Activated naive CD4-positive, alpha-beta T cell treated with anti-CD3 and anti-CD28 coated beads, Interleukin-2, amount 50 U/mL, for 24 hours (primary cell): ENCODE measurements at regions not wholly inside any gene's neighbourhood (a gene's known extent, or its start where the extent isn't known, plus 50 kb on each side); places are given as distances from the start of the nearest gene placed in this dataset.

Experiments
- H3K27ac Mint-ChIP-seq: one replicate; pipeline ENCODE4 v1.8.0; 2021; ENCODE audit warnings: mild to moderate bottlenecking, mixed read lengths
- H3K27me3 Mint-ChIP-seq: one replicate; pipeline ENCODE4 v1.8.0; 2021; ENCODE audit warnings: mixed read lengths
- H3K36me3 Mint-ChIP-seq: one replicate; pipeline ENCODE4 v1.8.0; 2021; ENCODE audit warnings: mixed read lengths
- H3K4me1 Mint-ChIP-seq: one replicate; pipeline ENCODE4 v1.8.0; 2021; ENCODE audit warnings: mixed read lengths
- H3K4me3 Mint-ChIP-seq: one replicate; pipeline ENCODE4 v1.8.0; 2021; ENCODE audit warnings: mild to moderate bottlenecking, mixed read lengths
- H3K9me3 Mint-ChIP-seq: one replicate; pipeline ENCODE4 v1.8.0; 2021; ENCODE audit warnings: mixed read lengths

DNA sequence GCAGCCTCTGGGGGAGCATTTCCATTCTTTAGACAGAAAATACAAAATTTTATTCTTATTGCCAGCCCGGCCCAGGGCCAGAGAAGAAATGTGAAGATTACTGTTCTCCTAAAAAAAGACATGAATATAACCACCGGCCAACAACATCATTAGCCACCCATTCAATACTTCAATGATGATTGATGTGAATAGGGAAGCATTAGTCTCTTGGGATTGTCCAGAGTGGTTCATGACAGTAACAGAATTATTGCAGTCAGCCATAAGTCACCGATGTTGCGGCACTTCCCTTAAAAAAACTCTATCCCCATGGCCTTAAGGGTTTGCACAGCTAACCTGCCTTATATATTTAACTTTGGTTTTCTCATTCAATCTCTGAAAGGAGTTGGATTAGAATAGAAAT is 418.7 kb downstream of the CENPC start:
- H3K4me1 Mint-ChIP-seq: no peaks in the 10 kb centered on the region
- H3K36me3 Mint-ChIP-seq: no peaks in the 10 kb centered on the region
- no peak overlapping the region for H3K27ac Mint-ChIP-seq
- H3K4me3 Mint-ChIP-seq: no peak overlapping the region
- H3K9me3 Mint-ChIP-seq: peaks cover 4% of the 10 kb centered on the region
- H3K27me3 Mint-ChIP-seq: no peaks in the 10 kb centered on the region

DNA sequence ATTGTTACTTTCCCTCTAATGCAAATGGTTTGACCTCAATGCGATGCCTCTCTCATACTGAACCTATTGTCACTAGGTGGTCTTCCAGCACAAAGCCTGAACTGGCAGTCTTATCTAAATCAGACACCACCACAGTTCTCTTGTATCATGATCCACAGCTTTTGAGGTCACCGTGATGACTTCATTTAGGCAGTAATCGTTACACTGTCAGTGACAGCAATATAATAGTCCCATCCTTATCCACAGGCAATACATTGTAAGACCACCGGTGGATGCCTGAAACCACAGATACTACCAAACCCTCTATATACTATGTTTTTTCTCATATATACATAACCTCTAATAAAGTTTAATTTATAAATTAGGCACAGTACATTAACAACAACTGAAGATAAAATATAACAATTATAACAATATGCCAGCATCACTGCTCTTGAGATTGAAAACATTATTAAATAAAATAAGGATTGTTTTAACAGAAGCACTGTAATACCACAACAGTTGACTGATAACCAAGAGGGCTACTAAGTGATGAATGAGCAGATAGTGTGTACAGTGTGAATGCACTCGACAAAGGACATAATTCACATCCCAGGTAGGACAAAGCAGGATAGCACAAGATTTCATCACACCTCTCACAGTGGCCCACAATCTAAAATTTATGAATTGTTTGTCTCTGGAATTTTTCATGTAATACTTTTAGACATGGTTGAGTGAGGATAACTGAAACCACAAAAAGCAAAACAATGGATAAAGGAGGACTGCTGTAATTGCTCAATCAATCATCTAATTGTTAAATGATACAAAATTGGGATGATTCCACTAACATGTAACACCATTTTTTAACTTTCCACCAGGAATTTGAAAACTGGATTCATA is 419.4 kb downstream of the CENPC start:
- Mint-ChIP-seq H3K4me1 (no peaks in the 10 kb centered on the region), H3K27ac (no peak overlapping the region), H3K4me3 (no peak overlapping the region), H3K27me3 (no peaks in the 10 kb centered on the region), H3K36me3 (no peaks in the 10 kb centered on the region), H3K9me3 (no peaks in the 10 kb centered on the region)

DNA sequence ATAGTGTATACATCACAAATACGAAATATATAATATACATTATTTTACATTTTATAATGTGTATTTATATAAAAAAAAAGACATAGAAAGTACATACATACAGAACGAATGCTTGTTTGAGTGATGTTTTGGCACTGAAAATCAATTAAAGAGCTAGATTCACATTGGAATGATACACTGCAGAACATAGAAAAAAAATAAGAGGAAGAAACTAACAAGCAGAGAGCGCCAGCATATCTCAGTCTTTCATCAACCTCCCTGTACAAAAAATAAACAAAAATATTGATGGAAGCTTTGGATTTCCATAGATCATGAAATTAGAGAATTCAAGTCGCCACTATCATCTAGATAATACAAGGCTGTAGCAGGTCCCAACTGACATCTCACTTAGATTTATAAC is 420.6 kb downstream of the CENPC start:
- H3K4me3 Mint-ChIP-seq: no peak overlapping the region
- H3K27ac Mint-ChIP-seq: no peak overlapping the region
- H3K9me3 Mint-ChIP-seq: no peaks in the 10 kb centered on the region

DNA sequence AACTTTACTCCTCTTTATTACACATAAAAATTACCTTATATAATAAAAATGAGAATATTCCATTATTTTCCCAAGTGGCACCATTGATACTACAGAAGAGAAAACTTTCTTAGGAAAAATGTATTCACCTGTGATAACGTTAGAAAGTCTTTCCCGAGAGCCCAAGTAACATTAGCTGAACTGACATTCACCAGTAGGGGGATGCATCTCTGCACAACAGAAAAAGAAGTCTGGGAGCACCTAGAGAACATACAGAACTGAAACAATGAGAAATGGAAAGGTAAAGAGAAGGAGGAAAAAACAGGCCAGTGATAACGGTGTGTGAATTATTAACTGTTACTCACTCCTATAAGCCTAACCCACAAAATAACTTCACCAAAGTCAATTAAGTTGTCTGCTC is 423.3 kb downstream of the CENPC start:
- Mint-ChIP-seq H3K4me3 (no peak overlapping the region), H3K4me1 (no peaks in the 10 kb centered on the region), H3K27me3 (no peaks in the 10 kb centered on the region), H3K27ac (no peak overlapping the region), H3K9me3 (no peaks in the 10 kb centered on the region), H3K36me3 (no peaks in the 10 kb centered on the region)

More for the DNA sequence above, 420.6 kb downstream of the CENPC start:
- no peaks in the 10 kb centered on the region for H3K4me1 Mint-ChIP-seq
- no peaks in the 10 kb centered on the region for H3K36me3 Mint-ChIP-seq
- H3K27me3 Mint-ChIP-seq: no peaks in the 10 kb centered on the region

DNA sequence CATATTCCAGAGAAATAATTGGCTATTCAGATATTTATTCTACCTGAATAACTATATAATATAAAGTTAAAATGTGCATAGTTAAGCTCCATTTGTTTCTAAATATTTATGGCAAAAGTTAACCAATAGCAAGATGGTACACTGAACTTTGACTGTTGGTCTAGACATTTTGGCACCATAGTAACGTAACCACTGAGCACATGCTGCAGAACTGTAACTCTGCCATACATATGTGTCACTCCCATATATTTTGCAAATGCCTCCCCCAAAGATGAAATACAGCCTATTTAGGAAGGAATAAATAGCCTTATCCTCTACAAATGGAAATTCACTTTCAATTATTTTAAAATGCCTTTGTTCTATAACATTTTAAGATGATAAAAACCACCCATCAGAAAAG is 424.9 kb downstream of the CENPC start:
- Mint-ChIP-seq H3K4me3 (no peak overlapping the region), H3K4me1 (no peaks in the 10 kb centered on the region), H3K27ac (no peak overlapping the region), H3K36me3 (no peaks in the 10 kb centered on the region), H3K27me3 (no peaks in the 10 kb centered on the region), H3K9me3 (no peaks in the 10 kb centered on the region)

DNA sequence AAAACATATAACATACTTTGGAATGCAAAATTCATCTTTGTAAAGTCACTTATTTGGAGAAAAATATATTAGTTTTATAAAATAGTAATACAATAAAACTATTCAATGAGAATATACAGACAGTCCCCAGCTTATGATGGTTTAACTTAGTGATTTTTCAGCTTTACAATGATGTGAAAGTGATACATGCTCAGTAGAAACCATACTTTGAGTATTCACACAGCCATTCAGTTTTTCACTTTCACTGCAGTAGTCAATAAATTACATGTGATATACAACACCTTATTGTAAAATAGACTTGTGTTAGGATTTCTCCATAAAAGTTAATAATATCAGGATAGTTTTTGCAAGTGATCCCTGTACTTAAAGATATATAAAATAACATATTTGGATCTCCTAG is 436.0 kb downstream of the CENPC start:
- Mint-ChIP-seq H3K9me3 (peaks cover 2% of the 10 kb centered on the region), H3K4me1 (no peaks in the 10 kb centered on the region), H3K36me3 (no peaks in the 10 kb centered on the region), H3K4me3 (no peak overlapping the region), H3K27ac (no peak overlapping the region), H3K27me3 (peaks cover 2% of the 10 kb centered on the region)

DNA sequence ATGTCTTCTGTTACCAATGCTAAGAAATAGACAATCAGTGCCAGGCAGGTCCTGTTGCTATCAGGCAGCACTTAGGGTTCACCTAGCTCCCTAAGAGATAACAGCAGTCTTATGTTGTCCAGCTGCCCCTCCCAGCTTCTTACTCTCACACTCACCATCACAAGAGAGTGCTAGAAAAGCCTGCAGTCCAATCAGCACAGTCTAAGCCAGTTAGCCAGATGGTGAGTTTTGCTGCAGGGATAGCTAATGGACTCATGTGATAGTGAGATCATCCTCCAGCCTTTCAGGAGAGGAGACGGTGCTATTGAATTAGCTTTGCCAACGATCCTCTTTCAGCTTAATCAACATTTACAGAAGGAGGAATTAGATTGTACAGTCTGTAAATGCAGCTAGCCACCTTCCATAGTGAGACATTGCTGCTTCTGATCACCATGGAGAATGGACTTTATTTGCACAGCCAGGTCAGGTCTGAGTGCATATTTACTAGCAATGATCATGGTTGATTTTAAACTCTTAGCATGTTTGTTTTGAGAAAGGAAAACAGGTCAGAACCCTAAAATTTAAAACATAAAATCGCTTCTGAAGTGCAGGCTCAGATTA is 438.3 kb downstream of the CENPC start:
- Mint-ChIP-seq H3K27ac (no peak overlapping the region), H3K9me3 (no peaks in the 10 kb centered on the region), H3K36me3 (no peaks in the 10 kb centered on the region), H3K4me3 (no peak overlapping the region), H3K27me3 (peaks cover 2% of the 10 kb centered on the region), H3K4me1 (no peaks in the 10 kb centered on the region)

DNA sequence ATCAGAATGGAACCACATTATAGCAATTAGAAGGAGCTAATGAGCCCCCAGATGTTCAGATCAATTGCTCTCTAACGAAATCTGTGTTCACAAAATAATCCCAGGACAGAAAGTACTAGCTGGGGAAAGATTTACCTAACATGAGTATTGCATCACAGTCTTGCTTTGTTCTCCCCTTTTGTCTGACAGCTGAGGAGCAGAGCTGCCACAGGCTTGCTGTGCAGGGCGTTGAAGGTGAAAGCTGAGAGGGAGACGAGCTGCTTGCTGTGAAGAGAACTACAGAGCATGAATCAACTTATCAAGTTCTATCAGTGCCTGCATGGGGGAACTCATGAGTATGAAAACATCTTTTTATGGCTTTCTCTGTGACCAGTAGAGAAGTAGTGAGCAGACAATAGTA is 441.2 kb downstream of the CENPC start:
- Mint-ChIP-seq H3K4me3 (no peak overlapping the region), H3K4me1 (no peaks in the 10 kb centered on the region), H3K36me3 (no peaks in the 10 kb centered on the region), H3K9me3 (no peaks in the 10 kb centered on the region), H3K27me3 (peaks cover 2% of the 10 kb centered on the region), H3K27ac (no peak overlapping the region)

DNA sequence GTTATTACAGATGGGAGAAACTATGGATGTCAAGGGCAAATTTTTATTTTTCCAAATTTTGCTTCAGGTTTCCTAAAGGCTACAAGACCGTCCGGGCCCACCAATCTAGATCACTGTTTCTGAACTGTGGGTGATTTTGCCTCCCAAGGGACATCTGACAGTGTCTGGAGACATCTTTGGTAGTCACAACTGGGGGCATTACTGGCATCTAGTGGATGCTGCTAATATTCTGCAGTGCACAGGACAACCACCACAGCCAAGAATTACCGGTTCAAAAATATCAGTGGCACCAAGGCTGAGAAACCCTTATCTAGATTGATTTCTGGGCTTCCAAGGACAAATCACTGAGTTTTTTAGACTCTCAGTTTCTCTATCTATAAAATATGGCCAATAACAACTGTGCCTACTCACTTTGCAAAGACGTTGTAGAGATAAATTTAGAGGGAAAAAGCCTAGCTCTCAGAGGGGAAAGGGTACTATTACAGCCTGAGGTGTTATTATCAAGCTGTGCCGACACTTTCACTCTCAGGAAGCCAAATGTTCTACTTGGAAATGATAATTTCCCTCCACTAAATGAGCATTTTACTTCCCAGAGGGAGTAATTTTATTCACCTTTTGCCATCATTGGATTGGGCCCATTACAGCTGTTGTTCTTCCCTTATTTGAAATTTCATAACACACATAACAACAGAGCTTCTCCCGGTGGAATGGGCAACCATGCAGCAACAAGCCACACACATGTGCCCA is 442.1 kb downstream of the CENPC start:
- Mint-ChIP-seq H3K4me1 (no peaks in the 10 kb centered on the region), H3K27me3 (peaks cover 2% of the 10 kb centered on the region), H3K36me3 (no peaks in the 10 kb centered on the region), H3K9me3 (no peaks in the 10 kb centered on the region), H3K4me3 (no peak overlapping the region), H3K27ac (no peak overlapping the region)

DNA sequence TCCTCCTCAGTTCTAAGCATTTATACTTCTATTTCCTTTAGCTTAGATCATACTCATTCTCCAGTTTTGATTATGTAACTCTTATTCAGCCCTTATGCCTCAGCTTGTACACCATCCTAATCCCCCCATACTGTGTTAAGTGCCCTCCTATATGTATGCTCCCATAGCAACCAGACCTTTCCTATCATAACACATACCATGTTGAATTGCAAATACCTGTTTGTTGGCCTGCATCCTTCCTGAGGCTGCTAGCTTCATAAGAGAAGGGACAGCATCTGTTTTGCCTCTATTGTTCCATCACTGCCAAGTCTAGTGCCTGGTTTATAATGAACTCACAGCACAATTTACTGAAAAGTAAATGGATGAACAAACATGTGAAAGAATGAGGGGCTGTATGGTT is 443.7 kb downstream of the CENPC start:
- Mint-ChIP-seq H3K36me3 (no peaks in the 10 kb centered on the region), H3K27me3 (no peaks in the 10 kb centered on the region), H3K27ac (no peak overlapping the region), H3K9me3 (no peaks in the 10 kb centered on the region), H3K4me3 (no peak overlapping the region), H3K4me1 (no peaks in the 10 kb centered on the region)

DNA sequence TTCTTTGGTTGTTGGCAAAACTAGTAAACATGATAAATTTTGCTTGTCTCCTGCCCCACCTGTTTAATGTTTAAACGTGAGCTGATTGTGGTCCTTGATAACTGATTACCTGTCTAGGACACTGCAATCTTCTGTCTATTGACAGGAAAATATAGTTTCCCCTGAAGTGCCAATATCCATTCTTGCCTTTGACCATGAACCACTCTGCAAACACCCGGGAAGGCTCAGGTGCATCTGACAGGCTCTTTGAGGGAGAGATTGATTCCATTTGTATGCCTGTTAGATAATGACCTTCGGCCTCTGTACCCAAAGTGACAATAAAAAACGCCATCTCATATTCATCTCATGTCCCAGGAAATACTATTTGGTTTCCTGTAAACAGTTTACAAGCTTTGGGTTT is 453.0 kb downstream of the CENPC start:
- H3K4me3 Mint-ChIP-seq: no peak overlapping the region
- H3K4me1 Mint-ChIP-seq: no peaks in the 10 kb centered on the region
- H3K9me3 Mint-ChIP-seq: no peaks in the 10 kb centered on the region
- no peaks in the 10 kb centered on the region for H3K36me3 Mint-ChIP-seq
- H3K27me3 Mint-ChIP-seq: no peaks in the 10 kb centered on the region
- no peak overlapping the region for H3K27ac Mint-ChIP-seq

DNA sequence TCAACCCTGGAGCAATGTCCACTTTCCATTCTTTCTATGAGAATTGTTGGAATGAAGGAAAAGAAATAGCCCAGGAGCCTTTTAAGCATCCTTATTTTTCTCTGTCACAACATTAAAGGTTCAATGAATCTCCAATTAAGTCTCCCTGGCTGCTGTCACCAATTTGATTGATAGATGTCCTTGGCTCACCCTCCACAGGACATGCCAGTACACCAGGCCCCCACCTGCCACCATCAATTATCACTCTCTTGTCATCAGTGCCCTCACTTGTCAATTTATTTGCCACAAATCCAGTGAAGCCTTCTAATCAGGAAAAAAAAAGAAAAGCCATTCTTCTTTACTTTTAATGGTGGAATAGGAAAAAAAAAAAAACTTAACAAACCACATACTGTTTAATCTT is 453.6 kb downstream of the CENPC start:
- no peaks in the 10 kb centered on the region for H3K27me3 Mint-ChIP-seq

DNA sequence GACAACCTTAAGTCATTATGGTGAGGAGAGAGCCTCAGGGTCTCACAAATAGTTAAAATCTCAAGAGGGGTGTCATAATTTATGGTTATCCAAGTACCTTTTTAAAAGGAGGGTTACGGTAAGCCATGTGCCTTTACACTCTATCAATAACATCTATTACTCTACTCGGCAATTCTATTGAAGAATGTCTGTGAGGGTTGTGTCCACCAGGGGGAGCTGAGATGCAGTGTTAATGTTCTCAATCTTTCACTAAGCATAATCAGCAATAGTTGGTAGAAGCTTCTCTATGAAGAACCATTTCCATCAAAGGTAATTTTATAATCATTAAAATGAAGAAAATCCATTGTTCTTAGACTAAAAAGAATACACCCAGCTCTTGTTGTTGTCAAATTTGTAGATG is 457.4 kb downstream of the CENPC start:
- Mint-ChIP-seq H3K27me3 (no peaks in the 10 kb centered on the region), H3K27ac (no peak overlapping the region), H3K9me3 (no peaks in the 10 kb centered on the region), H3K4me3 (no peak overlapping the region), H3K4me1 (no peaks in the 10 kb centered on the region), H3K36me3 (no peaks in the 10 kb centered on the region)

More for the DNA sequence above, 453.6 kb downstream of the CENPC start:
- Mint-ChIP-seq H3K4me3 (no peak overlapping the region), H3K27ac (no peak overlapping the region), H3K4me1 (no peaks in the 10 kb centered on the region), H3K36me3 (no peaks in the 10 kb centered on the region), H3K9me3 (no peaks in the 10 kb centered on the region)

DNA sequence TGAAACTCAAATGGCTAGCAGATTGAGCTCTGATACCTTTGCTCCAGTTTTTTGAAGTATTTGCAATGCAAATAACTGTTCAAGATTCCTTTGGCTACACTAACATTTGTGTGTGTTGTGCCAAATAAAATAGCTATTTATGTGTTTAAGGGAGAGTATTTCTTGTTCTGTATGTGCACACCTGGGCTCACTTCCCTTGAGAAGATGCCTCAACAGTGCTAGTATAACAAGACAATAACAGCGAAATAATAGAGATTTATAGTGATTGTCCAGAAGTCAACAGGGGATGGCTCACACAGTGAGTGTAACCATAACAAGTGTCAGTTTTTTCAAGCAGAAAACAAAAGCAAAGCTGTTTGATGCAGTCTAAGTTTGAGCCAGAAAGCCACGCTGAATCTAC is 460.5 kb downstream of the CENPC start:
- Mint-ChIP-seq H3K9me3 (no peaks in the 10 kb centered on the region), H3K36me3 (no peaks in the 10 kb centered on the region), H3K4me1 (no peaks in the 10 kb centered on the region), H3K27ac (no peak overlapping the region), H3K27me3 (no peaks in the 10 kb centered on the region), H3K4me3 (no peak overlapping the region)

DNA sequence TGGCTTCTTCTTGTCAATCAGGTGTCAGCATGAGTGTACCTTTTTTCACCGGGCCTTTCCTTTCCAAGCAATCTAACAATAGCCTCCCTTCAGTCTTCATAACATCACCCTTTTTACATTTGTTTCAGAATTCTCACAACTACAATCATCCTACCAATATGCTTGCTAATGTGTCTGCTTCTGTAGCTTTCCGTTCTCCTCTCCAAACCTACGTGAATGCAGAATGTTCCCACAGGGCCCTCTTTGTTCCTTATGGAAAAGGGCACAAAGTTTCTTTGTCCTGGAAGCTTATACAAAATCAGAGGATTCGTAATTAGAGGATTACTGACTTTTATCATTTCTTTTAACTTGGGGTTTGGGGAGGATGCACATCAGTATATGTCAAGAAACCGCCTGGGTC is 461.8 kb downstream of the CENPC start:
- Mint-ChIP-seq H3K4me3 (no peak overlapping the region), H3K27ac (no peak overlapping the region), H3K4me1 (no peaks in the 10 kb centered on the region), H3K9me3 (no peaks in the 10 kb centered on the region), H3K27me3 (no peaks in the 10 kb centered on the region), H3K36me3 (no peaks in the 10 kb centered on the region)

DNA sequence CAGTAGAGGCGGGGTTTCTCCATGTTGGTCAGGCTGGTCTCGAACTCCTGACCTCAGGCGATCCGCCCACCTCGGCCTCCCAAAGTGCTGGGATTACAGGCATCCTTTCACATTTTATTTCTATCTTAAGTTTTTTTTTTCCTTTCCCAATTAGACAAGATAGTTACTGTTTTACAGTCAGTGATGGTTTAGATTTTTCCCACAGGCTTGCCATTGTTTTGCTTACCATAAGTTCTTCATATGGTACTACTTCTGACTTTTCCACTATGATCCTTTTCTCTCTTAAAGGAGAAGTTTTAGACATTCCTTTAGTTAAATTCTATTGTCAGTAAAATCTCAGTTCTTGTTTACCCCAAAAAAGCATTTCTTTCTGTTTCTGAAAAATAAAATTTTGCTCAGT is 462.6 kb downstream of the CENPC start:
- no peaks in the 10 kb centered on the region for H3K36me3 Mint-ChIP-seq
- H3K4me3 Mint-ChIP-seq: no peak overlapping the region
- no peak overlapping the region for H3K27ac Mint-ChIP-seq
- H3K27me3 Mint-ChIP-seq: no peaks in the 10 kb centered on the region
- H3K9me3 Mint-ChIP-seq: no peaks in the 10 kb centered on the region
- no peaks in the 10 kb centered on the region for H3K4me1 Mint-ChIP-seq
